ENCODE measurements at regions not wholly inside any gene's neighbourhood (a gene's known extent, or its start where the extent isn't known, plus 50 kb on each side); places are given as distances from the start of the nearest gene placed in this dataset.
"Not testable (repeated sequence)": the region's sequence is repeated elsewhere in the genome, so short reads cannot be mapped to it uniquely, and the experiment has no call there.

GRCh38 chr9:29144476-29144875 is 1571.2 kb upstream of the C9orf72 start:
- DNase-seq, result no peak

GRCh38 chr9:29150606-29151005 is 1577.3 kb upstream of the C9orf72 start:
- no peak for DNase-seq

- no peak for DNase-seq
Measured at GRCh38 chr9:29160763-29161353, 1587.6 kb upstream of the C9orf72 start.

GRCh38 chr9:29174136-29174535 is 1600.9 kb upstream of the C9orf72 start:
- DNase-seq, result no peak

GRCh38 chr9:29176231-29176630 is 1603.0 kb upstream of the C9orf72 start:
- DNase-seq, result no peak

GRCh38 chr9:29176786-29177185 is 1603.5 kb upstream of the C9orf72 start:
- DNase-seq, result no peak

- DNase-seq, result peak; percentile 3
Measured at GRCh38 chr9:29183971-29184370, 1610.7 kb upstream of the C9orf72 start.

GRCh38 chr9:29188771-29189170 is 1615.5 kb upstream of the C9orf72 start:
- not testable (repeated sequence) for DNase-seq

- DNase-seq, result not testable (repeated sequence)
Measured at GRCh38 chr9:29189221-29189620, 1615.9 kb upstream of the C9orf72 start.

- no peak for DNase-seq
Measured at GRCh38 chr9:29198861-29199260, 1625.6 kb upstream of the C9orf72 start.

GRCh38 chr9:29199975-29200374 is 1626.7 kb upstream of the C9orf72 start:
- no peak for DNase-seq

GRCh38 chr9:29200650-29201049 is 1627.4 kb upstream of the C9orf72 start:
- no peak for DNase-seq

- no peak for DNase-seq
Measured at GRCh38 chr9:29203244-29203930, 1630.1 kb upstream of the C9orf72 start.

- no peak for DNase-seq
Measured at GRCh38 chr9:29208670-29209069, 1635.4 kb upstream of the C9orf72 start.

- DNase-seq, result no peak
Measured at GRCh38 chr9:29209748-29210291, 1636.5 kb upstream of the C9orf72 start.

GRCh38 chr9:29211003-29211579 is 1637.8 kb upstream of the C9orf72 start:
- no peak for DNase-seq

GRCh38 chr9:29211580-29212396 is 1638.5 kb upstream of the C9orf72 start:
- DNase-seq, result peak; percentile 52

- DNase-seq, result peak; percentile 23
Measured at GRCh38 chr9:29212397-29213387, 1639.4 kb upstream of the C9orf72 start.

- DNase-seq, result peak; percentile 14
Measured at GRCh38 chr9:29213417-29214153, 1640.3 kb upstream of the C9orf72 start, which contains the start of gene LINGO2. LINGO2 (minus strand) TSS chr9:29213601.

GRCh38 chr9:29214154-29214689 is 1640.9 kb upstream of the C9orf72 start:
- peak; percentile 51 for DNase-seq

All from muscle of arm (tissue), 1 donor.